ENCODE measurements at regions not wholly inside any gene's neighbourhood (a gene's known extent, or its start where the extent isn't known, plus 50 kb on each side); places are given as distances from the start of the nearest gene placed in this dataset.

DNA sequence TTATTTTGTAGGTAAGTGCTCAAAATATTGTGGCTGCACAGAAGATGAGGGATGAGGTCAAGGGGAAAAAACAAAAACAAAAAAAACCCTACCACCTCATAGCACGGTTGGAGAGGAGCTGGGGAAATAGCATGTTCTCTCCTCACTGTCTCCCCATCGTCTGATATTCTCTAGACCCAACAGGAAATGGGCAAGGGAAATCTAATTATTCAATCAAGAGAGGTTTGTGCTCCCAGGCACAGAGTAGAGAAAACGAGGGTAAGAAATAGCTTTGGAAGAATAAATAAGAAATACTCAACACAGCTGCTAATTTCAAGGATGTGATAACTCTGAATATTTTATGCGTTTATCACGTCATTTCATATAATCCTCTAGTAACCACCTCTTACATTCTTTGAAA is 619.2 kb upstream of the GNPDA2 start:
- no peak for DNase-seq (ENCODE audit: low read depth, low spot score)
- TF ChIP-seq, protein P1, sequence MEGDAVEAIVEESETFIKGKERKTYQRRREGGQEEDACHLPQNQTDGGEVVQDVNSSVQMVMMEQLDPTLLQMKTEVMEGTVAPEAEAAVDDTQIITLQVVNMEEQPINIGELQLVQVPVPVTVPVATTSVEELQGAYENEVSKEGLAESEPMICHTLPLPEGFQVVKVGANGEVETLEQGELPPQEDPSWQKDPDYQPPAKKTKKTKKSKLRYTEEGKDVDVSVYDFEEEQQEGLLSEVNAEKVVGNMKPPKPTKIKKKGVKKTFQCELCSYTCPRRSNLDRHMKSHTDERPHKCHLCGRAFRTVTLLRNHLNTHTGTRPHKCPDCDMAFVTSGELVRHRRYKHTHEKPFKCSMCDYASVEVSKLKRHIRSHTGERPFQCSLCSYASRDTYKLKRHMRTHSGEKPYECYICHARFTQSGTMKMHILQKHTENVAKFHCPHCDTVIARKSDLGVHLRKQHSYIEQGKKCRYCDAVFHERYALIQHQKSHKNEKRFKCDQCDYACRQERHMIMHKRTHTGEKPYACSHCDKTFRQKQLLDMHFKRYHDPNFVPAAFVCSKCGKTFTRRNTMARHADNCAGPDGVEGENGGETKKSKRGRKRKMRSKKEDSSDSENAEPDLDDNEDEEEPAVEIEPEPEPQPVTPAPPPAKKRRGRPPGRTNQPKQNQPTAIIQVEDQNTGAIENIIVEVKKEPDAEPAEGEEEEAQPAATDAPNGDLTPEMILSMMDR (conservative IDR thresholded peaks at IDR 0.05): no peak
- Mint-ChIP-seq H3K4me3 (no peak overlapping the region), H3K9me3 (no peaks in the 10 kb centered on the region), H3K27me3 (ENCODE audit: low read depth) (no peaks in the 10 kb centered on the region), H3K36me3 (ENCODE audit: low read depth) (no peaks in the 10 kb centered on the region), H3K4me1 (no peaks in the 10 kb centered on the region), H3K27ac (ENCODE audit: unreplicated experiment) (no peak overlapping the region)

DNA sequence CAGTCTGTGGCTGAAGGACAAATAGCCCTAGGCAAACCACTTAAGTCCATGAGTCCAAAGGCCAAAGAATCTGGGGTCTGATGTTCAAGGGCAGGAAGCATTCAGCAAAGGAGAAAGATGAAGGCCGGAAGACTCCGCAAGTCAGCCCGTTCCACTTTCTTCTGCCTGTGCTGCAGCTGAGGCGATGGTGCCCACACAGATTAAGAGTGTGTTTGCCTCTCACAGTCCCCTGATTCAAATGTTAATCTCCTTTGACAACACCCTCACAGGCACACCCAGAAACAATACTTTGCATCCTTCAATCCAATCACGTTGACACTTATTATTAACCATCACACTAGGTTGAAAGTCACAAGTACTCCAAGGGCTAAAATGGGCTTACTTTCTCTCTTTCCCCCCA is 605.4 kb upstream of the GNPDA2 start:
- Mint-ChIP-seq H3K27ac (ENCODE audit: unreplicated experiment) (no peak overlapping the region), H3K36me3 (ENCODE audit: low read depth) (no peaks in the 10 kb centered on the region), H3K27me3 (ENCODE audit: low read depth) (no peaks in the 10 kb centered on the region), H3K4me1 (peaks cover 6% of the 10 kb centered on the region), H3K9me3 (no peaks in the 10 kb centered on the region), H3K4me3 (no peak overlapping the region)
- DNase-seq (ENCODE audit: low read depth, low spot score): no peak
- TF ChIP-seq, protein P1 (conservative IDR thresholded peaks at IDR 0.05): no peak

DNA sequence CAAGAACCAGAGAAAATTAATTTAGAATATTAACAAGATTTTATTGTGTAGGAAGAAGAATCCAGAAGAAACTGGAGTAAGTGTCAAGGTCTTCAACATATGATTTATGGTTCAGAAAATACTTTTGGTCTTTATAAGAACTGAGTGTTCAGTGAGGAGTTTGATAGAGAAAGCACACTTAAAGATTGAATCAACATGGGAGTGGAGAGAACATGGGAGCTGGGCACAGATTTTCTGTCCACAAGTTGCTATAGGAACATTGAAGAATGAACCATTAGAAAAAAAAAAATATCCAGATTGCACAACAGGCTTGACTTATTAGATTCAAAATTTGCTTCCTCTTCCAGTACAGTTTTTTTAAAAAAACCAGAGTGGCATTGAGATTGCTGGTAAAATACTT is 601.2 kb upstream of the GNPDA2 start:
- H3K36me3 Mint-ChIP-seq (ENCODE audit: low read depth): no peaks in the 10 kb centered on the region
- peaks cover 6% of the 10 kb centered on the region for H3K4me1 Mint-ChIP-seq
- H3K27ac Mint-ChIP-seq (ENCODE audit: unreplicated experiment): no peak overlapping the region
- H3K9me3 Mint-ChIP-seq: no peaks in the 10 kb centered on the region
- DNase-seq (ENCODE audit: low read depth, low spot score): no peak
- no peak overlapping the region for H3K4me3 Mint-ChIP-seq
- H3K27me3 Mint-ChIP-seq (ENCODE audit: low read depth): no peaks in the 10 kb centered on the region
- TF ChIP-seq, protein P1 (conservative IDR thresholded peaks at IDR 0.05): no peak

DNA sequence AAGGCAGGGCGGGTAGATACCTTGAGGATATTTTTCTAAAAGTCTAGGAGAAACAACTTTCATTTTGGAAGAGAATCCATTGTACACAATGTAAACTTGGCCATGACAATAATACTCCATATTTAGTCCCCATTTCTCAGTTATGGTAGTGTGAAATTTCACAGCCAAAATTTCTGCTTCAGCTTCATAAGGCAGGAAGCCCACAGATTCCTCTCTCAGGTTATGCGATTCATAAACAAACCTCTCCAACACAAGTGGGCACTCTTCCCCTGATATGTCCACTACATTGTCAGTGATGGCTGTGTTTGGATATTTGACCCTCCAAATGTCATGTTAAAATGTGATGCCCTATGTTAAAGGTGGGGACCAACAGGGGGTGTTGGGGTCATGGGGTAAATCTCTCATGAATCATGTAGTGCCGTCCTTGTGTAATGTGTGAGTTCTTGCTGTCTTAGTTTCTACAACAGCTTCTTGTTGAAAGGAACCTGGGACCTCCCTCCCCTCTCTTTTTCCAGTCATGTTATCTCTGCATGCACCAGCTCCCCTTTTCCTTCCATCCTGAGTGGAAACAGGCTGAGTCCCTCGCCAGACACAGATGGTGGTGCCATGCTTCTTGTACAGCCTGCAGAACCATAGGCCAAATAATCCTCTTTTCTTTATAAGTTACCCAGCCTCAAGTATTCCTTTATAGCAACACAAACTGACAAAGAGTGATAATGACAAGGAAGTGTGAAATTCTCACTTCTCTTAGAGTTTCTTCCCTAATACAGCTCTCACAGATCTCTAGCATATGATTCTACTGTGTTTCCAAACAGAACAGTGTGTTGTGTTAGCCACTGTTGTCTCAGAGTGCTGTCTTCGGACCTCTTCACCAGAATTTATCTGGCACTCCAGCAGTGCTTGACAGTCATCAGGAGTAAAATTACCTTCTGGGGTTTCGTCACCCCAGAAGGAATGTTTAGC is 598.4 kb upstream of the GNPDA2 start:
- Mint-ChIP-seq H3K36me3 (ENCODE audit: low read depth) (no peaks in the 10 kb centered on the region), H3K9me3 (no peaks in the 10 kb centered on the region), H3K4me3 (no peak overlapping the region), H3K27me3 (ENCODE audit: low read depth) (no peaks in the 10 kb centered on the region), H3K4me1 (no peaks in the 10 kb centered on the region), H3K27ac (ENCODE audit: unreplicated experiment) (no peak overlapping the region)
- TF ChIP-seq, protein P1 (conservative IDR thresholded peaks at IDR 0.05): no peak
- no peak for DNase-seq (ENCODE audit: low read depth, low spot score)

DNA sequence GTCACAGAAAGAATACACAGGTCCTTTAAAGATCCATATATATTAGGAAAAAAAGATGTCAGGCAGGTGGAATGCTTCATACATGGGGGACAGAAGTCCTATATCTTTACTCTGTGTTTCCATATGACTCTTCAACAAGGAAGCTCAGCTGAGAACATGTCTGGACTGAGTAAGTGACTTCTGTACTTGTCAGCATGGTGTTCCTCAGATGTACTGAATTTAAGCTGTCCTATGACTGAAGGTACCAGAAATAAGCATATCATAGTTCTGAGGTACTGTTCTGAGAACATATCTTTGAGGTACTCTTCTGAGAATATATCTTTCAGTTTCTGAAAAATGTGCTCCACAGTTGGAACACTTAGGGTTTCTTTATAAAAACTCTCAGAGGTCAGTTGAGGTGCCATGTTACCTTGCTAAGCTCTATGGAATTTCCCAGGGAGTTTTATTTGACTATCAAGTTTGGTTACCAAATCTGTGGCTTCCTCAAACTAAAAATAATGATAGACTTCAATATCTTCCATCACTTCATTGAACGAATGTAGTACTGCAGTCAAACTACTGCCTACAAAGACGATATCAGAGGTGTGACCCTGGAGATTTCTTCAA is 597.2 kb upstream of the GNPDA2 start:
- no peaks in the 10 kb centered on the region for H3K27me3 Mint-ChIP-seq (ENCODE audit: low read depth)
- TF ChIP-seq, protein P1 (conservative IDR thresholded peaks at IDR 0.05): no peak
- H3K4me1 Mint-ChIP-seq: no peaks in the 10 kb centered on the region
- H3K4me3 Mint-ChIP-seq: no peak overlapping the region
- DNase-seq (ENCODE audit: low read depth, low spot score): no peak
- no peaks in the 10 kb centered on the region for H3K9me3 Mint-ChIP-seq
- no peaks in the 10 kb centered on the region for H3K36me3 Mint-ChIP-seq (ENCODE audit: low read depth)
- no peak overlapping the region for H3K27ac Mint-ChIP-seq (ENCODE audit: unreplicated experiment)
